ENCODE measurements at regions not wholly inside any gene's neighbourhood (a gene's known extent, or its start where the extent isn't known, plus 50 kb on each side); places are given as distances from the start of the nearest gene placed in this dataset.

GRCh38 chr12:89253488-89253887 is 98.8 kb downstream of the DUSP6 start:
- no peak for DNase-seq

- no peak for DNase-seq
Observed at GRCh38 chr12:89252284-89252683, 100.0 kb downstream of the DUSP6 start.

DNA sequence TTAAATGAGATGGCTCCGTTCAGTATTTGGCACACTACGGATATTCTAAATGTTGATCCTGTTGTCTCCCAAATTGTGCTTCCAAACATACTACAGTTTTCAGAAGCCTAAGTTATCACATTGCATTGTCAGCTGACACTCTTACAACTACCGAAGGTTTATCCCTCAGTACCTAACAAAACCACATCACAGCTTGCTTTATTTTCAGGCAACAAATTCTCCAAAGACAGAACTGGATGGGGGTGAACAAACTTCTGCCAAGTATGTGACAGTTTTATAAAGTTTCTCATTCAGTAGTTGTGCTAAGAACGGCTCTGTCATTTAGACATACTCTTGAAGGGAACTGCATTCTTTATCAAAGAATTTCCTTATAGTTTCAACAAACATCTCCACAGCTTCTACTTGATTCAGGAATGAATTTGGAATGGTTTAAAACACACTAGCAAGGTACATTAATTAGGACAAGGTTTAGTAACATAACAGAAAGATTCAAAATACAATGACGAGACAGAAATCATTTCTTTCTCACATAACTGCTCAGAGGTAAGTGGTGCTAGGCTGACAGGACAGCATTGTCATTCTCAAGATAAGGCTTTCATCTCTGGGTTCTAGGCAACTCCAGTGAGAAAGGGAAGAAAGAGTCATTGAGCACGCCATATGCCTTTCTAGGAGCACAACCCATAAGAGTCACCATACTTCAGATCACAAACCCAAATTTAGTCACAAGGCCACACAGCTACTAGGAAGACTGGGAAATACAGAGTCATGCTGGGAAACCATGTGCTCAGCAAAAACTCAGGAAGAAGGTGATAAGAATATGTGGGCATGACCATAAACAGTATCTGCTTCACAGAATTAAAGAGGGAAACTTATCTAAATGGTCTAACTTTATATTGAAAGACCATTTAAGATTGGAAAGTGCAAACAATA is 100.7 kb downstream of the DUSP6 start:
- DNase-seq, result no peak

GRCh38 chr12:89250636-89251035 is 101.7 kb downstream of the DUSP6 start:
- DNase-seq, result no peak

- no peak for DNase-seq
Observed at GRCh38 chr12:89250213-89250612, 102.1 kb downstream of the DUSP6 start.

- DNase-seq, result no peak
Observed at GRCh38 chr12:89247967-89248366, 104.3 kb downstream of the DUSP6 start.

GRCh38 chr12:89247541-89247942 is 104.8 kb downstream of the DUSP6 start:
- no peak for DNase-seq

DNA sequence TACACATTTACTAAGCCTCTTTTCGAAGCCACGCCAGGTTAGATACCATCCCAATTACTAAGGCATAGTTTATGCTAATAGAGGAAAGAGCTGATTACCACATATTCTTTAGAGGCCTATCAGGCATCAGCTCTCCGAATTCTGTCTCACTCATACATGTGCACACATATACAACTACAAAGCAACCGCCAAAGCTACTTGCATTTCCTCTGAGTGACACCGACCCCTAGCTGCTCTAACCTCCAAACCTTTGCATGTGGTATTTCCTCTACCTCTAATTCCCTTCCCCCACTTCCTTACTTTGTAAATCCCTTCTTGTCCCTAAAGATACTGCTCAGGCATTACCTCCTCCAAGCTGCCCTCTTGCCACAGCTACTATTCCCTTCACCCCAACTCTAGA is 107.2 kb downstream of the DUSP6 start:
- peak; percentile 57 for DNase-seq

GRCh38 chr12:89244536-89244935 is 107.8 kb downstream of the DUSP6 start:
- DNase-seq, result peak; percentile 74

- DNase-seq, result no peak
Observed at GRCh38 chr12:89243771-89244170, 108.5 kb downstream of the DUSP6 start.

- no peak for DNase-seq
Observed at GRCh38 chr12:89239534-89239933, 112.8 kb downstream of the DUSP6 start.

DNA sequence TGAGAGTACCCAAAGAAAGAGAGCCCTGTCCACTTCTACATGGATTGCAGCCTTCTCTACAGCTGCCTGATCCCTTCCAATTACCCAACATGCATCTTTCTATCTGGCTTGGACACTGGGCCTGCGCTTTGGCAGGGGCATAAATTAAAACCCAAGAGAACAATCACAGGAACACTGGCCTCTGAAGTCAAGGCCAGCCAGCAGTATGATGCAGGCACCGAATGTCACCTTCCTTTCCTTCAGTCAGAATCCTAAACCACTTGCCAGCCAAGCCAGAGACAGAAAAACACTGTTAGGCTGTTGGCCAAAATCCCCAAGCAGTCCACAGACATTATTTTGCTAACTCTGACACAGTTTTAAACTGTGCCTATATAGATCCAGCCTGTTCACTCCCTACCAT is 113.7 kb downstream of the DUSP6 start:
- DNase-seq, result no peak

- DNase-seq, result no peak
Observed at GRCh38 chr12:89237763-89238162, 114.5 kb downstream of the DUSP6 start.

DNA sequence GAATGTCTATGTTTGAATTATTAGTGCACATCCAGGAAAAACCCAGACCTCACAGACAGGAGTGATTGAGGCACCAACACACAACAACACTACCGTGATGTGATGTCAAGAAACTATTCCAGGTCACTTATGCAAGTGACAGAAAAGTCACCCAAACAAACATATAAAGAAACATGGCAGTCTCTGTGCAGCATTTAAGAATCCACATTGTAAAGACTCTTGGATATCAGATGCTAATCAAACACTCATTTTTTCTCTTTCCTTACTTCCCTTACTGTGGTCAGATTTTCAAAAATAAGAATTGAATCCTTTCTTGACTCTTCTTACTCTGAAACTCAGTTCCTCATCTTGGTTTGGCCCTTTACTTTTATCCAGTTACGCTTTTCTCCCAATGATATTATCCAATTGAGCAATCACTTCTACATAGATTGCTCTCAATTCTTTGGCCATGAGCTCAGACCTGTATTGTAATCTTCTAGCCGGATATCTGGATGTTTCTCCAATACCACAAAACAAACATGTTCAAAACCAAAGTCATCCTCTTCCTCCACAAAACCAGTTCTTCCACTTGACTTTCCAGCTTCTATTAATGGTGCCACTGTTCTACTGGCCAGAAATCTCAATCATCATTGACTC is 115.4 kb downstream of the DUSP6 start:
- DNase-seq, result no peak

DNA sequence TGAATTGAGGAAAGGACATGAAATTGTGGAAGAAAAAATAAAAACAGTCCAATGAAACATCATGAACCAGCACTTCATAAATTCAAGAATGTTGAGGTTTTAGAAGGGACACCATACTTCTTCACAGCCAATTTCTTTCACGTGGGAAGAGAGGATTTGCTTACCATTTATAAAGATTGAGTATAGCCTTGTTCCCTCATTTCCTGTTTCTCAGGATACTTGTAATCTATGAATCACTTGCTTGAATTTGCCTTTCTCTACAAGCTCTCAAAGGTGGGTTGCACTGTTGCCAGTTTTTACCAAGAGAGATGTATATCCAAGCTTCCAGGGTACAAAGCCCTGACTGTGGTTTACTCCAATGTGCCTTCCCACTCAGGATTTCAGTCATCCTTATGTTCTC is 116.1 kb downstream of the DUSP6 start:
- DNase-seq, result no peak

- no peak for DNase-seq
Observed at GRCh38 chr12:89235189-89235993, 116.9 kb downstream of the DUSP6 start.

DNA sequence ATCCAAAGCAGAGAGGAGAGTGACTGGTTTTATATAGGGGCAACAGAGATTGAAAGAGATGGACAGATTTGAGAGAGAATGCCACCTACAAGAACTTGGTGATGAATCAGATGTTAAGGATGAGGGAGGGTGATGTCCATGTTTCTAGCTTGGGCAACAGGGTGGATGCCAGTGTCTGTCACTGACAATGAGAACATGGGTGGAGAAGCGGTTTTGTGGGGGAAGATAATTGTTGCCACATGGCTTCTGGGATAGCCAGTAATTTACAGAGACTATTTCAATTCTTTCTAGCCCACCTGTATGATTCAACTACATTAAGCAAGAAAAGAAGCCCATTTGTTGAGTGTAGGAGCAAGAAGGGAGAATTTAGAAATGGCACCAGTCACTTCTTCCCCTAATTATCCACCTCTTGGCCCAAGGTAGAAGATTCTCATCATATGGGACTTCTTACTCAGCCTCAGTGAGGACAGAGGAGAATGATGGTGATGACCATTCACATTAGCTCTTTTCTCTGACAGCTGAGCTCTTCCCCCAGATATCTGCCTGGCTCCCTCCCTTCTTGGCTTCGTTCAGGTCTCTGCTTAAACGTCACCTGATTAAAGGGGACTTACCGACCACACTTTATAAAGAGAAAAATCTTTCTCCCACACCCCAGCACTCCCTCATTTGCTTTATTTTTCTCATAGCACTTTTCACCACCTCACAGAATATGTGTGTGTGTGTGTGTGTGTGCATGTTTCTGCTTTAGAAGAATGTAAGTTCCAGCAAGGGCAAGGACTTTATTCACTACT is 117.8 kb downstream of the DUSP6 start:
- DNase-seq, result no peak

GRCh38 chr12:89231686-89232085 is 120.6 kb downstream of the DUSP6 start:
- no peak for DNase-seq

DNA sequence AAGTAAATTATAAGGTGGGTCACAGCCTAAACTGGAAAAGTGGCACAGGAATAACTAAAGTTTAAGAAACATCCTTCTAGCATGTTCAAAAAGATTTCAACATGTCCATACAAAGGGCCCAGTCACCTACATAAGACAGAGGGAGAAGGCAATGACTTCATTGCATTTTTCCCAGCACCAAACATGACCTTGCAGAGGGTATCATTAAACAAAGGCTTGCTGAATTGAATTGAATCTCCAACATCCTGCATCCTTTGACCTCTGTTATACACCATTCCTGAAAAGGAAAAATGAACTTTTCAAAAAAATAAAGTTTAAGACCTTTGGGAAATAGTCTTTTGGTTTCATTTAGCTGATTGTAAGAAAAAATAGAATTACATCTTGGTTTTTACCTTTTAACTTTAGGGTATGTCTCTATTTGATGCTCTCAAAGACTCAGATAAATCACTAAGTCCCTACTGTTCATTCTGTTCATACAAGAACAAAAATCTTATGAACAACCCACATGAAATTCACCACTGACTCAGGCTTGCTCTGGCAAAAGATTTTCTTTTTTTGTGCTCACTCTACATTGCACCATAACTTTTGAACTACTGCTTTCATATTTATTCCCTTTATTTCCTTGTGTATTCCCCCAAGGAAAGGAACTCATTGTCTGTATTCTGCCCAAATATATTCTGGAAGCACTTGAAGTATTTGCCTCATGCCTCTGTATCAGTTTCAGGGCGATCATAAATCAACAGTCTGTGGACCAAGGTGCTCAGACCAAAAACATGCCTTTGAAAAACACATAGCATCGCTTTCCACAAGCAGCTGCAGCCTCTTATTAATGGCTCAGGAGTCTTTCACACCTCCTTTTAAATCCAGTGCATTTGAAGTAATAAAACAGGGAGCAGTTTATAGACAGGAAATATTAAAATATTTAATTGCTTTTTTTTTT is 121.7 kb downstream of the DUSP6 start:
- no peak for DNase-seq

DNA sequence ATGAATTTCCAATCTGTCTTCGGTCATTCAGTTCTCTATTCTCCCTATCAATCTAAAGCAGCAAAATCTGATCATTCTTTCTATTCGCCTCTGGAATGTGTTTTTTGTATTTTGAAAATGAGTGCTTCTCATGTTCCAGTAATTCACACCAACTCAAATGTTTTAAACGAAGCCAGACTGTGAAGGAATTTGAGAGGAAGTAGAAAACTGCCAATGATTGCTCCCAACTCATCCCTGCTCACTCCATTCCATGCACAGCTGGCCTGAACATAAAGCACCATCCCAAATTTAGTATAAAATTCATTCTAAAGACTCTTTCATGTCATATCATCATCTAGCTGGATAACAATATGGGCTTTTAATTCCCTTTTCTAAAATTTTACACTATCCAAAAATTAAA is 123.8 kb downstream of the DUSP6 start:
- DNase-seq, result no peak

DNA sequence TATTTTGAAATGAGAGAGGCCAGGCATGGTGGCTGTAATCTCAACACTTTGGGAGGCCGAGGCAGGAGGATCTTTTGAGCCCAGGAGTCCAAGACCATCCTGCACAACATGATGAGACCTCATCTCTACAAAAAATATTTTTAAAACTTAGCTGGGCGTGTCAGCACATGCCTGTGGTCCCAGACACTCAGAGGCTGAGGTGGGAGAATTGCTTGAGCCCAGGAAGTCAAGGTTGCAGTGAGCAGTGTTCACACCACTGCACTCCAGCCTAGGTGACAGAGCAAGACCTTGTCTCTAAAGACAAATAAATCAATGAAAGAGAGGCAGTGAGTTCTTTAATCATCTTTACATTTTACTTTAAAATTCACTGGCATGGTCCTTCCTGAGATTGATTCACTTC is 124.5 kb downstream of the DUSP6 start:
- no peak for DNase-seq
